ENCODE measurements at regions not wholly inside any gene's neighbourhood (a gene's known extent, or its start where the extent isn't known, plus 50 kb on each side); places are given as distances from the start of the nearest gene placed in this dataset.

DNA sequence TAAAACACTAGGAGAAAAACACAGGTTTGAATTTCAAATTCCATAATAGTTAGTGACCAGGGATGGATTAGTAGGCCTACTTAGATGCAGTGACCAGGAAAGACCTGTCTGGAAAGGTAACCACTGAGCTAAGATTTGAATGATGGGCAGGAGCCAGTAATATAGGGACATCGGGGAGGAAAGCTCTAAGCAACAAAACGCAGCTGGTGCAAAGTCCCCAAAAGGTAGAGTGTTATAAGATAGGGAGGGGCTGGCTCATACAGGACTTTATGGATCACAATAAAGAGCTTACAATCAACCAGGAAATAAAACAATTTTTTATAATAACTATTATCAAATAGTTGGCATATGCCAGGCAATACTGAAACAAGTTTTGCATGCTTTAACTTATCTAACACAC, 849.4 kb downstream of the LRRTM4 start:
- no peak for TF ChIP-seq CTCF (IDR thresholded peaks at IDR 0.05)
- ATAC-seq (ENCODE audit: low FRiP score) (no peak), DNase-seq (ENCODE audit: low spot score) (no peak)

DNA sequence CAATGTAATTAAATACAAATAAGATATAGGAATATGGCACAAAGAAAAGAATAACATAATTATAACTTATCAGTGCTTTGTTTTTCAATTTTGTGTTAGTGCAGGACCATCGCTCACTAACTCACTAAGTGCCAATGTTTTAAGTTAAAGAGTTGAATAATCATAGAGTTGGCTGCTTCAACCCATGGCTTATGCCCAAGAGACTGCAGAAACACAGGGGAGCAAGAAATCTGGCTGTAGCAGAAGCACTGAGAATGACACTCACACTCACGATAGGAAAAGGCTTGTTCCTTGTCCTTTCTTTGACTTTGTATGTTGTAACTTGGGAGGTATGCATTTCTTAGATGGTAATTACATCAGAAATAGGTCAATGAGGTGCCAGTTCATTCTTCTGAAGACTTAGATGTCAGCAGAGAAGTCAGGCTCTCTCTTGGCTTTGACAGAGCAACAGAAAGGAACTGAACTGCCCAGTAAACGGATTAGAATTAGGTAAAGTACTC, 852.2 kb downstream of the LRRTM4 start:
- ATAC-seq (ENCODE audit: low FRiP score) (no peak), DNase-seq (ENCODE audit: low spot score) (no peak)
- TF ChIP-seq CTCF (IDR thresholded peaks at IDR 0.05), result no peak

DNA sequence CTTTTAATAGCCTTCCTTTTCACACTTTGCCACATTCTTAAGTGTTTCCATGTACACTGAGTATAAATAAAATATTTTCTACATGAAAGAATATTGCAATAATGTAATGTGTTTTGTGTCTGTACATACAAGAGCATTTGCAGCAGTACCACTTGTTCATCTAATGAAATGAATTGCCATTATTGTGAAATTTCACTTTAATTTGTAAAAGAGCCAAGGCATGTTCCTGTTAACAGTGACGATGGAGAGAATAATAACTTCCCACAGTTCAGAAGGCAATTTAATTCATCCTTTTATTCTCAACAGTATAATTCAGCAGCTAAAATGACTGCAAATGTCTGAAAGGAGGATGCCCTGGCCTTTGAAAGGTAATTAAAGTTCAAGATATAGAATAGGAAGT, 853.9 kb downstream of the LRRTM4 start:
- TF ChIP-seq CTCF (IDR thresholded peaks at IDR 0.05), result no peak
- ATAC-seq (ENCODE audit: low FRiP score) (no peak), DNase-seq (ENCODE audit: low spot score) (no peak)

DNA sequence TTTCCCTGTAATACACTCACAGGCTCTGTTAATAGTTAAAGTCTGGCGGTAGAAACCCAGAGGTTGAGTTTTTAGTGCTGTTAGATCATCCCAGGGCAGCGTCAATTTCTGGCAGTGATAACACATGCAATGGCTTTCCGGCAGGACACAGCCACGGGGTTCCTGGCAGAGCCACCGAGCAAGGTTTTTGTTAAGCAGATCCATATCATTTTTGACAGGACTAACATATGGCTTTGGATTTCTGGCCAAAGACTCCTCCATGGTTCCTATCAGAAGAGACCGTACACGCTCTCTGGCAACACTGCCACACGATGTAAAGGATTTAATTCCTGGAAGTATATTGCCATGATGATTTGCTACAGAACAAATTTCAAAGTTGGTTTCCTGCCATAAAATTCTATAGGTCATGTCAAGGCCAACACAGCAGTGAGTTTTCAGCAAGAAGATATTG, 854.3 kb downstream of the LRRTM4 start:
- no peak for DNase-seq (ENCODE audit: low spot score)
- ATAC-seq (ENCODE audit: low FRiP score), result no peak
- TF ChIP-seq CTCF (IDR thresholded peaks at IDR 0.05), result no peak

DNA sequence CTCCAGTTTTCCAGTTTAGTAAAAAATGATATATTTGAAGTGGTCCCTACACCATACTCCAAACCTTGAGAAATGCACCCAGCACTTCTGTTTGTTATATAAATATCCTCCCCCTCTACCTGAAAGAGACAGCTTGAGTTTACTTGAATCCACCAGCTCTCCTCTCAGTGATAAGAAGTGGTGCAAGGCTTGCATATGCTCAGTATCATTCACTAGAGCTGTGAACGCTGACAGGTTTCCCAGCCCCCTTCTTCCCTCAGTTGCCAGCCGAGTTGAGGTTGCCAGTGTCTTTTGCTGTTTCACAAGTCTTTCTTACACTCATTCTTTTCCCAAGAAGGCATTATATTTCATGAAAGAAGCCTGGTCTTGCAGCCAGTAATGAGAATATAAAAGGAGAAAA, 880.0 kb downstream of the LRRTM4 start:
- ATAC-seq (ENCODE audit: low FRiP score) (no peak), DNase-seq (ENCODE audit: low spot score) (no peak)
- TF ChIP-seq CTCF (IDR thresholded peaks at IDR 0.05), result no peak

DNA sequence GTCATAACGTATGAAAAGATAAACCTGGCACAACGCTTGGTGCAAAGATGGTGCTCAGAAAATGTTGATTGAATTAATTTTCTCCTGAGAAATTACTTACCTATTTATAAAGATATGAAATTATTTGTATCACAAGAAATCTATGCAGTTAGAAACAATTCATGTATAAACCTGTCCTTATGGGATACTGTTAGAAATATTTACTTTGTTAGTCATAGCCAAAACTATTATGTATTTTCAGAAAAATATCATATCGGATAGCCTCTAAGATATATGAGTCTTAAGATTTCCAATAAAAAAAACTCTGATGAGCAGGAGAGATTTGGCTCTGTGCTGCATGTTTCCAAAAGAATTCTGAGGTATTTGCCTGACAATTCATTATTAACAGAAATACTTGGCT, 880.7 kb downstream of the LRRTM4 start:
- no peak for TF ChIP-seq CTCF (IDR thresholded peaks at IDR 0.05)
- no peak for ATAC-seq (ENCODE audit: low FRiP score)
- no peak for DNase-seq (ENCODE audit: low spot score)

DNA sequence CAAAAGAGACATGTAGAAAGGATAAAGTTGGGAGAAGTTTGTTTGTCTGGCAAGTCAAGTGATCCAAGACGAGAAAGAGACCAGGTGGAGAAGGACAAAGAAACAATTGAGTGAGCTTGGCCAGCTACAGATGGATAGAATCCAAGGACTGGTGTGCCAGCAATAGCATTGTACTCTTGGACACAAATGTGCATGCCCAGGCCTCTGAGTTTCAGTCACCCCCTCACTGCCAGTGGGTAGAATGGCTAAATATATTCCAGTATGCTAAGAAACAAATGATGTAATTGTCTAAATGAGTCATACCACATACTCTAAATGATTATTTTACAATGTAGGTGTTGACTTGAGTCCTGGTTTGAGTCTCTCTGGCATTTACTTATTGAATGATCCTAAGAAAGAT, 881.3 kb downstream of the LRRTM4 start:
- ATAC-seq (ENCODE audit: low FRiP score), result no peak
- DNase-seq (ENCODE audit: low spot score), result no peak
- TF ChIP-seq CTCF (IDR thresholded peaks at IDR 0.05), result no peak

Data from omental fat pad (tissue), 3 donors.